ENCODE measurements at regions not wholly inside any gene's neighbourhood (a gene's known extent, or its start where the extent isn't known, plus 50 kb on each side); places are given as distances from the start of the nearest gene placed in this dataset.

- H3K36me3 ChIP-seq (ENCODE audit: control insufficient read depth, insufficient read depth, low read length), result no peaks in the 10 kb centered on the region
- no peak for DNase-seq (ENCODE audit: low read depth)
- H3K27me3 ChIP-seq (ENCODE audit: control insufficient read depth, insufficient read depth, low read length), result no peaks in the 10 kb centered on the region
- H3K4me3 ChIP-seq (ENCODE audit: low read depth, low read length), result no peak overlapping the region
- no peak for TF ChIP-seq CTCF (IDR thresholded peaks at IDR 0.05; ENCODE audit: insufficient read depth, low read length, poor library complexity, severe bottlenecking)
Measured at GRCh38 chr10:131787961-131788360, 112.8 kb upstream of the PPP2R2D start.

GRCh38 chr10:131788386-131788785 is 112.4 kb upstream of the PPP2R2D start:
- Histone ChIP-seq H3K4me3 (ENCODE audit: low read depth, low read length) (no peak overlapping the region), H3K27me3 (ENCODE audit: control insufficient read depth, insufficient read depth, low read length) (no peaks in the 10 kb centered on the region), H3K36me3 (ENCODE audit: control insufficient read depth, insufficient read depth, low read length) (no peaks in the 10 kb centered on the region)
- no peak for TF ChIP-seq CTCF (IDR thresholded peaks at IDR 0.05; ENCODE audit: insufficient read depth, low read length, poor library complexity, severe bottlenecking)
- no peak for DNase-seq (ENCODE audit: low read depth)

- Histone ChIP-seq H3K27me3 (ENCODE audit: control insufficient read depth, insufficient read depth, low read length) (no peaks in the 10 kb centered on the region), H3K36me3 (ENCODE audit: control insufficient read depth, insufficient read depth, low read length) (no peaks in the 10 kb centered on the region), H3K4me3 (ENCODE audit: low read depth, low read length) (no peak overlapping the region)
- no peak for TF ChIP-seq CTCF (IDR thresholded peaks at IDR 0.05; ENCODE audit: insufficient read depth, low read length, poor library complexity, severe bottlenecking)
- DNase-seq (ENCODE audit: low read depth), result no peak
Measured at GRCh38 chr10:131789516-131789915, 111.3 kb upstream of the PPP2R2D start.

GRCh38 chr10:131790021-131790420 is 110.8 kb upstream of the PPP2R2D start:
- TF ChIP-seq CTCF (IDR thresholded peaks at IDR 0.05; ENCODE audit: insufficient read depth, low read length, poor library complexity, severe bottlenecking), result no peak
- H3K27me3 ChIP-seq (ENCODE audit: control insufficient read depth, insufficient read depth, low read length), result no peaks in the 10 kb centered on the region
- no peak overlapping the region for H3K4me3 ChIP-seq (ENCODE audit: low read depth, low read length)
- DNase-seq (ENCODE audit: low read depth), result no peak
- H3K36me3 ChIP-seq (ENCODE audit: control insufficient read depth, insufficient read depth, low read length), result no peaks in the 10 kb centered on the region

GRCh38 chr10:131792011-131792651 is 108.7 kb upstream of the PPP2R2D start:
- DNase-seq (ENCODE audit: low read depth), result no peak
- H3K36me3 ChIP-seq (ENCODE audit: control insufficient read depth, insufficient read depth, low read length), result no peaks in the 10 kb centered on the region
- no peak overlapping the region for H3K4me3 ChIP-seq (ENCODE audit: low read depth, low read length)
- no peaks in the 10 kb centered on the region for H3K27me3 ChIP-seq (ENCODE audit: control insufficient read depth, insufficient read depth, low read length)
- no peak for TF ChIP-seq CTCF (IDR thresholded peaks at IDR 0.05; ENCODE audit: insufficient read depth, low read length, poor library complexity, severe bottlenecking)

GRCh38 chr10:131792809-131793208 is 108.0 kb upstream of the PPP2R2D start:
- TF ChIP-seq CTCF (IDR thresholded peaks at IDR 0.05; ENCODE audit: insufficient read depth, low read length, poor library complexity, severe bottlenecking), result no peak
- H3K27me3 ChIP-seq (ENCODE audit: control insufficient read depth, insufficient read depth, low read length), result no peaks in the 10 kb centered on the region
- DNase-seq (ENCODE audit: low read depth), result no peak
- H3K36me3 ChIP-seq (ENCODE audit: control insufficient read depth, insufficient read depth, low read length), result no peaks in the 10 kb centered on the region
- no peak overlapping the region for H3K4me3 ChIP-seq (ENCODE audit: low read depth, low read length)

Measured in kidney epithelial cell (primary cell).